Fibroblast of lung (primary cell): ENCODE measurements at regions not wholly inside any gene's neighbourhood (a gene's known extent, or its start where the extent isn't known, plus 50 kb on each side); places are given as distances from the start of the nearest gene placed in this dataset.

ENCODE experiments used
- EZH2 ChIP-seq: IDR thresholded peaks from 2 replicates; pipeline ENCODE4 v1.5.1; 2012; ENCODE audit warnings: low read length, control low read depth, mild to moderate bottlenecking; ENCODE audit errors: missing control alignments
- TF ChIP-seq, protein P1 (sequence below), 2 donors: IDR thresholded peaks in 1 of 2; conservative IDR thresholded peaks in 1 of 2; 1 replicate in 1 of 2; 2 replicates in 1 of 2; pipeline ENCODE4 v1.5.1; 2011 to 2012; ENCODE audit warnings: low read length in 2 of 2, control low read depth in 1 of 2, inconsistent platforms in 1 of 2, low read depth in 1 of 2, mild to moderate bottlenecking in 1 of 2

DNA sequence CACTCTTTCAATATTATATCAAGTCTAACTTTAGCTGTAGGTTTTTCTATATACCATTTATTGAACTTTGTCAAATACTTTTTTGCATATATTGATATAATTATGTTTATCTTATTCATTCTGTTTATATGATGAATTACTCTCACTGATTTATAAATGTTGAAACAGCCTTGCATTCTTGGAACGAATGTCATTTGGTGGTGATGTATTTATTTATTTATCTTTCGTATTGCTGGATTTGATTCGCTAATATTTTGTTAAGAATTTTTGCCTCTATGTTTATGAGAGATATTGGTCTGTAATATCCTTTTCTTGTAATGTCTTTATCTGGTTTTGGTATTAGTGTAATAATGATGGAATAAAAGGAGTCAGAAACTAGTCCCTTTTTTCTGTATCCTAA lies 563.9 kb downstream of the ANXA1 start:
- TF ChIP-seq, protein P1, sequence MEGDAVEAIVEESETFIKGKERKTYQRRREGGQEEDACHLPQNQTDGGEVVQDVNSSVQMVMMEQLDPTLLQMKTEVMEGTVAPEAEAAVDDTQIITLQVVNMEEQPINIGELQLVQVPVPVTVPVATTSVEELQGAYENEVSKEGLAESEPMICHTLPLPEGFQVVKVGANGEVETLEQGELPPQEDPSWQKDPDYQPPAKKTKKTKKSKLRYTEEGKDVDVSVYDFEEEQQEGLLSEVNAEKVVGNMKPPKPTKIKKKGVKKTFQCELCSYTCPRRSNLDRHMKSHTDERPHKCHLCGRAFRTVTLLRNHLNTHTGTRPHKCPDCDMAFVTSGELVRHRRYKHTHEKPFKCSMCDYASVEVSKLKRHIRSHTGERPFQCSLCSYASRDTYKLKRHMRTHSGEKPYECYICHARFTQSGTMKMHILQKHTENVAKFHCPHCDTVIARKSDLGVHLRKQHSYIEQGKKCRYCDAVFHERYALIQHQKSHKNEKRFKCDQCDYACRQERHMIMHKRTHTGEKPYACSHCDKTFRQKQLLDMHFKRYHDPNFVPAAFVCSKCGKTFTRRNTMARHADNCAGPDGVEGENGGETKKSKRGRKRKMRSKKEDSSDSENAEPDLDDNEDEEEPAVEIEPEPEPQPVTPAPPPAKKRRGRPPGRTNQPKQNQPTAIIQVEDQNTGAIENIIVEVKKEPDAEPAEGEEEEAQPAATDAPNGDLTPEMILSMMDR (conservative IDR thresholded peaks at IDR 0.05 in 1 of 2, IDR thresholded peaks at IDR 0.05 in 1 of 2; ENCODE audit: low read depth in 1 of 2, low read length in 2 of 2) = no peak
- no peak for TF ChIP-seq EZH2
